NB4 (cell line): ENCODE measurements at regions not wholly inside any gene's neighbourhood (a gene's known extent, or its start where the extent isn't known, plus 50 kb on each side); places are given as distances from the start of the nearest gene placed in this dataset.

Experiments
- DNase-seq: peaks from one replicate; pipeline ENCODE4 v3.0.0; 2010; ENCODE audit warnings: low read depth
- H3K4me3 ChIP-seq: one replicate; pipeline ENCODE4 v1.5.1; 2011; ENCODE audit warnings: mild to moderate bottlenecking, low read depth, low read length, moderate library complexity
- MAX ChIP-seq: IDR thresholded peaks from 2 replicates; pipeline ENCODE4 v1.6.1; 2011; ENCODE audit warnings: low read depth, low read length
- MYC ChIP-seq: IDR thresholded peaks from 2 replicates; pipeline ENCODE4 v1.6.1; 2011; ENCODE audit warnings: low read depth, low read length
- POLR2A ChIP-seq: IDR thresholded peaks from 2 replicates; pipeline ENCODE4 v1.6.1; 2011; ENCODE audit warnings: mild to moderate bottlenecking; ENCODE audit not compliant: insufficient read length; ENCODE audit errors: extremely low read depth
- TF ChIP-seq, protein P1 (sequence below): IDR thresholded peaks from one replicate; pipeline ENCODE4 v1.5.1; 2012; ENCODE audit warnings: low read depth, low read length

- TF ChIP-seq MYC: no peak
- no peak for DNase-seq
- H3K4me3 ChIP-seq: no peak overlapping the region
These were observed 148.1 kb downstream of the PPARGC1A start for GRCh38 chr4:23741681-23742191.

- H3K4me3 ChIP-seq: no peak overlapping the region
- DNase-seq: no peak
- TF ChIP-seq, protein P1, sequence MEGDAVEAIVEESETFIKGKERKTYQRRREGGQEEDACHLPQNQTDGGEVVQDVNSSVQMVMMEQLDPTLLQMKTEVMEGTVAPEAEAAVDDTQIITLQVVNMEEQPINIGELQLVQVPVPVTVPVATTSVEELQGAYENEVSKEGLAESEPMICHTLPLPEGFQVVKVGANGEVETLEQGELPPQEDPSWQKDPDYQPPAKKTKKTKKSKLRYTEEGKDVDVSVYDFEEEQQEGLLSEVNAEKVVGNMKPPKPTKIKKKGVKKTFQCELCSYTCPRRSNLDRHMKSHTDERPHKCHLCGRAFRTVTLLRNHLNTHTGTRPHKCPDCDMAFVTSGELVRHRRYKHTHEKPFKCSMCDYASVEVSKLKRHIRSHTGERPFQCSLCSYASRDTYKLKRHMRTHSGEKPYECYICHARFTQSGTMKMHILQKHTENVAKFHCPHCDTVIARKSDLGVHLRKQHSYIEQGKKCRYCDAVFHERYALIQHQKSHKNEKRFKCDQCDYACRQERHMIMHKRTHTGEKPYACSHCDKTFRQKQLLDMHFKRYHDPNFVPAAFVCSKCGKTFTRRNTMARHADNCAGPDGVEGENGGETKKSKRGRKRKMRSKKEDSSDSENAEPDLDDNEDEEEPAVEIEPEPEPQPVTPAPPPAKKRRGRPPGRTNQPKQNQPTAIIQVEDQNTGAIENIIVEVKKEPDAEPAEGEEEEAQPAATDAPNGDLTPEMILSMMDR: no peak
- TF ChIP-seq MYC: no peak
- TF ChIP-seq POLR2A: no peak
- TF ChIP-seq MAX: no peak
These were observed 152.3 kb downstream of the PPARGC1A start for GRCh38 chr4:23737571-23737970.

DNA sequence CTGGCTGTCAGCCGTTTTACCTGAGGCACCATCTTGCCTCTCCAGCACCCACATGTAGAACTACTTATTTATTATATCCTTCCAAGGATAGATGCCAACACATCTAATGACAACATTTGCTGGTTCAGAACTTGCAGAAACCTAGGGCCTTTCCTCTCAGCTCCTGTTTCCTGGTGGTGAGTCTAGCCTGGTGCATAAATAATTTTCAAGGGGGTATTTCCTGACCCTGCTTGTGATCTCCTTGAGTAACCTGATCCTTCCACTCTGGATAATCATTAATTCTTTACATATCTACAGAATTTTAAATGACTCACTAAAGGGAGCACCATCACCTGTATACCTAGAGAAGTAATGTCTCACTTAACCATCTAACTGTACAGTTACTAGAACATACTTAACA is 153.4 kb downstream of the PPARGC1A start:
- no peak for DNase-seq
- TF ChIP-seq MAX (no peak), POLR2A (no peak), MYC (no peak)
- TF ChIP-seq, protein P1: no peak
- H3K4me3 ChIP-seq: no peak overlapping the region

- no peak for TF ChIP-seq MYC
- TF ChIP-seq MAX: no peak
- TF ChIP-seq, protein P1: no peak
- TF ChIP-seq POLR2A: no peak
- no peak overlapping the region for H3K4me3 ChIP-seq
- DNase-seq: no peak
These were observed 155.8 kb downstream of the PPARGC1A start for GRCh38 chr4:23734000-23734399.

DNA sequence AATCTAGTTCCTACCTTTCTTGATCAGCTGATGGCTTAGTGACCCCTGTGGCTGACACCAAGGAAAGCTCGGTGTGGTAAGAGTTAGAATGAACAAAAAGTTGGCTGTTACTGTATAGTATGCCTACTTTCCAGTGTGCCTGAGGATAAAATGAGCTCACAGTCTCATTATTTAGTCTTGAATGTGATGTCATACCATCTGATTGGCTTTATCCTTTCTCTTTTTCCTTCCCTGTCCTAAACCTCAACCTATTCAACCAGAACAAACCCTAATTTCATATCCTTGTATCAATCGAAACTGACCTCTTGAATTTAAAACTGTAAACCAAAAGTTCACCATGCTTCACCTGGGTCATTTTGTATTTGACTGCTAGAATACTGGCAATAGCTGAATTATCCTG is 156.4 kb downstream of the PPARGC1A start:
- TF ChIP-seq MYC: no peak
- no peak overlapping the region for H3K4me3 ChIP-seq
- DNase-seq: no peak

- DNase-seq: no peak
- TF ChIP-seq, protein P1: no peak
- TF ChIP-seq MYC (no peak), POLR2A (no peak), MAX (no peak)
- H3K4me3 ChIP-seq: no peak overlapping the region
These were observed 158.8 kb downstream of the PPARGC1A start for GRCh38 chr4:23730998-23731397.

GRCh38 chr4:23728971-23729370 is 160.9 kb downstream of the PPARGC1A start:
- TF ChIP-seq POLR2A (no peak), MYC (no peak), MAX (no peak)
- TF ChIP-seq, protein P1: no peak
- no peak overlapping the region for H3K4me3 ChIP-seq
- DNase-seq: no peak
